ENCODE measurements at regions not wholly inside any gene's neighbourhood (a gene's known extent, or its start where the extent isn't known, plus 50 kb on each side); places are given as distances from the start of the nearest gene placed in this dataset.
"Not testable (repeated sequence)": the region's sequence is repeated elsewhere in the genome, so short reads cannot be mapped to it uniquely, and the experiment has no call there.

DNA sequence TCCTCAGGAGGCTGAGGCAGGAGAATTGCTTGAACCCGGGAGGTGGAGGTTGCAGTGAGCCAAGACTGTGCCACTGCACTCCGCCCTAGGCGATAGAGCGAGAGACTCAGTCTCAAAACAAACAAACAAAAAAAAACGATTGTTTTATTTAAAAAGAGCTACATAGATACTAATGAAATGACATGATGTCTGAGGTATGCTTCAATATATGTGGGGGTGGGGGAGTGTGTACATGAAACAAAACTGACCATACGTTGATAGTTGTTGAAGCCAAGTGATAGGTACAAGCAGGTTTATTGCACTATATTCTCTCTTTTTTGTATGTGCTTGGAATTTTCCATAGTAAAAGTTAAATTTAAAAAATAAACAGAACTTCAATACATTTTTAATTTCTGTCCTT, 240.1 kb downstream of the TFAP2A start:
- DNase-seq = no peak

DNA sequence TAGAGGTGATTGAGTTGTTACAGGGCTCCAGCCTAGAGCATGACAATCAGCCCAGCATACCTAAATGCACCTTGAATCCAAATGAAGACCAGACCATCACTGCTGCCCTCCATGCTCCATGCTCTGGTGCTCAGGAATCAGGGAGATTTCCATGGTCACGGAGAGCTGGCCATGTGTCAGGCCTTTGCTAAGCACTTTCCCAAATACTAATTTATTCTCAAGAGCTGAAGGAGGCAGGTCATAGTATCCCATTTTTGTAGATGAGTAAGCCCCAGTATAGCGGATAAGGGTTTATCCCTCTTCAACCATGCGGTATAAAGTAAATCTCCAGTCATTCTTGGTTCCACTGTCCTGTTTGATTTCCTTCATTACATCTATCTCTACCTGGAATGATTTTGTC, 240.8 kb downstream of the TFAP2A start:
- DNase-seq = no peak

DNA sequence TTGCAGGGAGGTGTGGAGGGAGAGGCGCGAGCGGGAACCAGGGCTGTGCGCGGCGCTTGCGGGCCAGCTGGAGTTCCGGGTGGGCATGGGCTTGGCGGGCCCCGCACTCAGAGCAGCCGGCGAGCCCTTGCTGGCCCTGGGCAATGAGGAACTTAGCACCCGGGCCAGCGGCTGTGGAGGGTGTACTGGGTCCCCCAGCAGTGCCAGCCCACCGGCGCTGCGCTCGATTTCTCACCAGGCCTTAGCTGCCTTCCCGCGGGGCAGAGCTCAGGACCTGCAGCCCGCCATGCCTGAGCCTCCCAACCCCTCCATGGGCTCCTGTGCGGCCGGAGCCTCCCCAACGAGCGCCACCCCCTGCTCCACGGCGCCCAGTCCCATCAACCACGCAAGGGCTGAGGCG, 243.2 kb downstream of the TFAP2A start:
- not testable (repeated sequence) for DNase-seq

DNA sequence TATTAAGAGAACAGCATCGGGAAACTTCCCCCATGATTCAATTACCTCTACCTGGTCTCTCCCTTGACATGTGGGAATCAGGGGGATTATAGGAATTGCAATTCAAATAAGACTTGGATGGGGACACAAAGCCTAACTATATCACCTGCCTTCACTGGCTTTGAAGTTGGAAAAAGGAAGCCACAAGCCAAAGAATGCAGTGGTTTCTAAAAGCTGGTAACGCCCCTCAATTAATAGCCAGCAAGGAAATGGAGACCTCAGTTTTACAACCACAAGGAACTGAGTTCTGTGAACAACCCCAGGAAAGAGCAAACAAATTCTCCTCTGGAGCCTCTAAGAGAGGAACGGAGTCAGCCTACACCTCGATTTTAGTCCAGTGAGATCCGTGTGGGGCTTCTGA, 244.1 kb downstream of the TFAP2A start:
- DNase-seq = no peak

DNA sequence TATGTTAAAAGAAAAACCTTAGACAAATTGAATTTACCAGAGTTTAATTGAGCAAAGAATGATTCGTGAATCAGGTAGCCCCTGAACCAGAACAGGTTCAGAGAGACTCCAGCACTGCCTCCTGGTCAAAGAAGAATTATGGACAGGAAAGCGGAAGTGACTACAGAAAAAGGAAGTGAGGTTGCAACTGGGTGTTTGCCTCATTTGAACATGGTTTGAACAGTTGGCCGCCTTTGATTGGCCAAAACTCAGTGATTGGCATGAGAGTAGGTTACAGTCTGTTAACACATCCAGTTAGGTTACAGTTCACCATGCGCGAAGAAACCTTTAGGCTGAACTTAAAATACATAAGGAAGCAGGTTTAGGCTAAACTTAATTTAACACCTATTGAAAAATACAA, 248.8 kb downstream of the TFAP2A start:
- peak; percentile 11 for DNase-seq

DNA sequence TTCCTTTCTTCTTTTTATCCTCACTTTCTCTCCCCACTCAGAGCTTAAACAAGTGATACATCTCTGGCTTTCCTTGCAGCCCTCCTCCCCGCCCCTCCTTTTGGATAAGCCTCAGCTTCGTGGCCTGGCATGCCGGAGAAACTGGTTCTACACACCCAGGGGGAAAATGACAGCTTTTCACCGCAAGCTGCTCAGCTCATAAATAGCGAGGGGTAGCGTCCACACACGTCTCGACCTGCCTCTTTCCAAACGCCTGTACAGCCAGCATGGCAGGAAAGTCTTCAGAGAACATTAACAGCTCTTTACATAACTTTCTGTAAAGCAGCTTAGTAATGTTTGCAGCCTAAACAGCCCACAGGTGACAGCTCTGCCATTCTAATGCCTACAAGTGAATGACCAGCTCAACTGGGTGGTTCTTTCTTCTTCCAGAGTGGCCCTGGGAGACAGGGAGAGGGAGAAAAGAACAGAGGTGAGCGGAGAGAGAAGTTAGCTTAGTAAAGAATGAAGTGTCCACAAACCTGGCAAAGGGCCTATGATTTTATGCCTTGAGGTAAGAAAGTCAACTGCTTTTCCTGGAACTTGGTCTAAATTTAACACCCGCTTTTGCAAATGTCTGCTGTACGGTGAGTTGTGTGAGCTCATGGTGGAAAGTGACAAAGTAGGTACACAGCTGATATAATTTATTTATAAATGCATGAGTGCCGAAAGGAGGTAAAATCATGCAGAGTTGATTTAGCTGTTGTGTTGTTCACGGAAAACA, 251.5 kb downstream of the TFAP2A start:
- no peak for DNase-seq

DNA sequence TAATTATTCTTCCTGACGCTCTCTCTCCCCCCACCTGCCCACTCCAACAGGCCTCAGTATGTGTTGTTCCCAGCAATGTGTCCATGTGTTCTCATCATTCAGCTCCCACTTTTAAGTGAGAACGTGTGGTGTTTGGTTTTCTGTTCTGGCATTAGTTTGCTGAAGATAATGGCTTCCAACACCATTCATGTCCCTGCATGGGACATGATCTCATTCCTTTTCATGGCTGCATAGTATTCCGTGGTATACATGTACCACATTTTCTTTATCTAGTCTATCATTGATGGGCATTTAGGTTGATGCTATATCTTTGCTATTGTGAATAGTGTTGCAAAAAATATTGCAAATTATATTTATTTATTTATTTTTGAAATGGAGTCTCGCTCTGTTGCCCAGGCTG, 258.0 kb downstream of the TFAP2A start:
- DNase-seq = no peak

DNA sequence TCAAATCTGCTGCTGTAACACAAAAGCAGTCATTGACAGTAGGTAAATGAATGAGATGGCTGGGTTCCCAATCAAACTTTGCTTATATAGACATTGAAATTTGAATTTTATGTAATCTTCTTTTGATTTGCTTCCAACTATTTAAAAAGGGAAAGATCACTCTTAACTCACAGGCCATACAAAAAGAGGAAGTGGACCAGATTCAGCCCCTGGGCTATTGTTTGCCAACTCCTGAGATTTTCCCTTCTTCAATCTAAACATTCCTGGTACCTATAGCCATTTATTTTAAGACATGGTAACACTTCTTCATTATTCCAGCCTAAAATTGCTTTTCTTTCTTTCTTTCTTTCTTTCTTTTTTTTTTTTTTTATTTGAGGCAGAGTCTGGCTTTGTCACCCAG, 260.6 kb downstream of the TFAP2A start:
- no peak for DNase-seq

DNA sequence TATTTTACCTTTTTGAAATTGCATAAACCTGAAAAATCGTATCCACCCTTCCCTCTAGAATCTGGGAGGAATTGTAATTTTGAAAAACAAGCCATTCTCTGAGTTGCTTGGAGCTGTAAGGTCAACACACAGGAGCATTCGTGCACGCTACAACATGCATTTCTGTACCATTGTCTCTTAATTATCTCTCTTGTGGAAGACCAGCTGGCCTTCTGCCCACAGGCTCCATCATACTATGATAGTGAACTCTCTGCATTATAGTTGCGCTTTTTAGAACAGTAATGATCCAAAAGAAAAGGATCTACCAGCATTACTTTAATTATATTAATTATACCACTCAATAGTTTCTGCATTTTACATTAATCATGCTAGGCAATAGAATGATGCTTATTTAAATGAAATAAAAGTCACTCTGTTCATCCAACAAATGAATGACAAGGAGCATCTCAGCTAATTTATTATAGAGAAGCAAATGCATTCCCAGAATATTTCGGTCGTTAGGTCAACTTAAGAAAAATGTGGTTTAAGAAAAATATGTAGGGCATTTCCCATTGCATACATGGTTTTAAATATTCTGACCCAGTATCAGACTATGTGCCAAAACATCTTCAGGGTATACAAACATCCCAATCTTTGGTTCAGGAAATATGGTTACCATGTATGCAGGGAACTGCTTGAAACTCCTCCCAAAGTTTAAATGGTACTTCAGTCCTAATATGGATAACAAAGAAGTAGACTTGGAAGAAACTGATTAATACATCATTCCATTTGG, 263.5 kb downstream of the TFAP2A start:
- DNase-seq = no peak

DNA sequence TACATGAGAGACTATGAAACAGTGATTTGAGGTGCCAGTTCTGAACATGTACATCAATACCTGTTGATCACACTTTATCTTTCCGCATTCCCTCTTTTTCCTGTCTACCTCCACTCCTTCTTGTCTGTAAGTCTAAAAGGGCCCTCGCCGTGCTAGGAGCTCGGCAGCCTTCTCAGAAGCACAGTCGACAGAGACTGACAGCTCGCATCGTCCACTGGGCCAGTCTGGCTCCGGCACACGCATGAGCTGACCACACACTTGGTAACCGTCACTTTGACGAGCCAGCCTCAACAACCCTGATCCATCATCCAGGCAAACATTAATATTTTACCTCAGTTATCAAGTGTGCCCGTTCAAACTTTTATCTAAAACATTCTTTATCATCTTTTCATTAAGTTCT, 265.3 kb downstream of the TFAP2A start:
- no peak for DNase-seq

DNA sequence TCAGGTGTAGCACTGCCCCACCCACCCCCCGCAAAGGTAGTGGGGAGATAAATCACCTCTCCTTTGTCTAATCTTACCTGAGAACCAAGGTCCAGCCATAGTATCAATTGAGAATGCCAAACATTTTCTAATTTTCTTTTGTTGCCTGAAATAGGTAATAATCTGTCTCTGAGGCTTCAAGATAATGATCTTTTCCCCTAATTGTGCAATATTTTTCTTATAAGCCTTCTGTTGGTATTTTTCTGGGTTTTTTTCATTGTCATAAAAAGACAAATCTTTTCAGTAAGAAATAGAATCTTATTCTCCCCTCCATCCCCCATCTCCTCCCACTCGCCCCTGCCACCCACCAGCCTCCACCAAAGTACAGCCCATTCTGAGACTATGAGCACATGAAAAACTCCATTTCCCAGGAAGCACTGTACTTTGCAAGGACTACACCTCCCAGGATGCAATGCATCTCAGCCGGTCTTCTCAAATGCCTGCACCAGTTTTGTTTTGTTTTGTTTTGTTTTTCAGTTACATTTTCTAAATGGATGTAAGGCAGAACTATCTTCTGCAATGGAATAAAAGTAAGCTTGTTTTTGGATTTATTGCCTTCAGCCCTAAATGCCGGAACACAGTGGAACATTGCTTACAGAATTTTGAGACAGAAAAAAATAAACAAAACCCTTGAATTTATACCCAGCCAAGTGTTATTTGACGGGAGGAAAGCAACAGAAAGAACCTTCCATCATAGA, 268.0 kb downstream of the TFAP2A start:
- DNase-seq = peak; percentile 3

DNA sequence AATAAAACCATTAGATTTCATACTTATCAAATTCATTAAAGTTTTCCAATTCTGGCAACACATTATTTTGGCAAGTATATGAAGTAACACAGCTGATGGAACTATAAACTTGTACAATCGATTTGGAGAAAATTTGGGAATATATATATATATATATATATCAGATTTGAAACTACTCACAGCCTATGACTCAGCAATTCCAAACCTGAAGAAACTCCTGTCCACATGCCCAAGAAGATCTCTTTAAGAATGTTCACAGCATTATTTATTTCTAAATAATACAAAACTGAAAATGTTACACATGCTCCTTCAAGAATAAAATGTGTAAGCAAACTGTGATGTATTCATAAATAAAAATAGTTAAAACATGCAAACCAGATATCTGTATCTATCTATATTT, 270.1 kb downstream of the TFAP2A start:
- DNase-seq = no peak

DNA sequence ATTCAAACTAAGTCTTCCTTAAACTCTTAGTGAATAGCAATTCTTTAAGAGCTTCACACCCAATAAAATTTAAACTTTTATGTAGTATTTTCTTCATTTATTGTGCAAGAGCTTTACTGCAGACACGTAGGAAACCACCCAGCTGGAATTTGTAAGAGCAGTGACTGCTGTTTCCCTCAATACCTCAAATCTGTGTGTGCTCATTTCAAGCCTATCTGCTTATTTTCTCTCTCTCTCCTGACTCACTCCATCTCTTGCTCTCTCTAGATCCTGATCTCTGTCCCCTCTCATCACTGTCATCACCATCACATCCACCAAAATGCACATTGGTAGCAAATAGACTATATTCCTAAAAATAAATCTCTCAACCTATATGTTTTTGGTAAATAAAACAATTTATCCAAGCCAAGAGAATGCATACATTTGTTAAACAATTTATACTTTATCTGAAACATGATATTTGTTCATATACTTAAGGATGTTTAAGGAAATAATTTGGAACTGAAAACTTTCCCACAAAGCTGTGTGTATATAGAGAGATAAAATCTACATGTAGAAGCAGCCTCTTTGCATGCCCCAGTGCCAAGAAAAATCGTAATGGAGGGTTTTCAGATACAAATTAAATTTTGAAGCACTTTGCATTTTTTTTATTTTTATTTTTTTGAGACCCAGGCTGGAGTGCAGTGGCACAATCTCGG, 273.0 kb downstream of the TFAP2A start:
- no peak for DNase-seq

DNA sequence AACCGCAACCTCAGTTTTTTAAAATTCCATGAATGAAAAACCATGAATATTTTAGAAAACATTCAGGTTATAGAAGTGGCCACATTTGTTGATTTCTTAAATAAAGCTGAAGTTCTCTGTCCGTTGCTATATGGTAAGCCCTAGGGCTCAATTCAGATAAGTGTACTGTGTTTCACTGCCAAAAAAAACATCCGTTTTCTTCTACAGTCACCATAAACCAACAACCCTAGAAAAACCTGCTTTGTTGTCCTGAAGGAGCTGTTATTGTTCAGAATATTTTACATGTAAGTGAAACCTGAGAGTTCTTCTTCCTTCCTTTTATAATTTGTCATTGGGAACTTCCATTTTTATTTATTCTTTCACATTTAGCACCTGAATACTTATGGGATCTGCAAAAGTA, 274.1 kb downstream of the TFAP2A start:
- no peak for DNase-seq

DNA sequence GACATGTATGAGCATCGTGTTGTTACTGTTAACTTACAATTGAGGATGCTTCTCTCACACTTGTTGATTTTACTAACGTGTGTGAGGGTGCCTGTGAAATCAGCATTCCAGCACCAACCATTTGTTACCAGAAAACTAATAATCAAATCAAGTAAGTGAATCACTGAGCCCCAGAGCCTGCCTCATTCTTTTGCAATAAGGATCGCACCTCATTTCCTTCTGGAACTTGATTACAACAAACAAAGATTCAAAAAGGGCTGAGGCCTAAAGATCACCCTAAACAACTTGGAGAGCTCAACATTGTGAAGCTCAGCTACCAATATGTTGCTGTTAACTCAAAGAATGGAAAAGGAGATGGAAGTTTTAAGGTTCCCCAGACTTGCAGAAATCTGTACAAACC, 274.7 kb downstream of the TFAP2A start:
- no peak for DNase-seq

DNA sequence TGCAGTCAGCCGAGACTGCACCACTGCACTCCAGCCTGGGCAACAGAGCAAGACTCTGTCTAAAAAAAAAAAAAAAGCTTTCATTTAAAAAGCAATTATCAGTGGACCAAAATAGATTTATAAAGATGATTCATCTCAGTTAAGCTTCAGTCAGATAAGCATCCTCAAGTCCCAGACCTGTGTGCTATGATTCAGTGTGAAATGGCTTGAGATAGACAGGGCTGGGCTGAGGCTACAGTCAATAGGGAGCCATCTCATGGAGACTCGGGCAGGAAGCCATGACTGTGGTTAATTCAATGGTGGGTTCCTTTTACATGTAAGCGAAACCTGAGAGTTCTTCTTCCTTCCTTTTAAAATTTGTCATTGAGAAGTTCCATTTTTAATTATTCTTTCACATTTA, 276.0 kb downstream of the TFAP2A start:
- no peak for DNase-seq

DNA sequence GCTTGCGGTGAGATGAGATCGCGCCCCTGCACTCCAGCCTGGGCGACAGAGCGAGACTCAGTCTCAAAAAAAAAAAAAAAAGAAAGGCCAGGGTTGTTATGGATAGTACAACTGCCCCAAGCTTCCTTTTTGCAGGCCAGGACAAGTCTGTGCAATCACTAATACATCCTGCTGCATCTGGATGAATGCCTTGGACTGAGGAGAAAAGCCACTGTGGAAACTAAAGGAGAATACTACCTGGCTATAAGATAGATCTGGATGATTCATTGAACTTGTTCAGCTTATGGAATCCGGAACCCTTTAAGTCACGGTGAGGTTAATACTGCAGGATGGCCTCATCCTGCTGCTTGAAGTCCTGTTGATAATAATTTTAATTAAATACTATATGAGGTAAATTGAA, 278.2 kb downstream of the TFAP2A start:
- DNase-seq = no peak

DNA sequence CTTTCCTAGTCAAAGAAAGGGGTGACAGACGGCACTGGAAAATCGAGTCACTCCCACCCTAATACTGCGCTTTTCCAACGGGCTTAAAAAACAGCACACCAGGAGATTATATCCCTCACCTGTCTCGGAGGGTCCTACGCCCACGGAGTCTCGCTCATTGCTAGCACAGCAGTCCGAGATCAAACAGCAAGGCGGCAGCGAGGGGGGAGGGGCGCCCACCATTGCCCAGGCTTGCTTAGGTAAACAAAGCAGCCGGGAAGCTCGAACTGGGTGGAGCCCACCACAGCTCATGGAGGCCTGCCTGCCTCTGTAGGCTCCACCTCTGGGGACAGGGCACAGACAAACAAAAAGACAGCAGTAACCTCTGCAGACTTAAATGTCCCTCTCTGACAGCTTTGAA, 280.7 kb downstream of the TFAP2A start:
- DNase-seq = not testable (repeated sequence)

DNA sequence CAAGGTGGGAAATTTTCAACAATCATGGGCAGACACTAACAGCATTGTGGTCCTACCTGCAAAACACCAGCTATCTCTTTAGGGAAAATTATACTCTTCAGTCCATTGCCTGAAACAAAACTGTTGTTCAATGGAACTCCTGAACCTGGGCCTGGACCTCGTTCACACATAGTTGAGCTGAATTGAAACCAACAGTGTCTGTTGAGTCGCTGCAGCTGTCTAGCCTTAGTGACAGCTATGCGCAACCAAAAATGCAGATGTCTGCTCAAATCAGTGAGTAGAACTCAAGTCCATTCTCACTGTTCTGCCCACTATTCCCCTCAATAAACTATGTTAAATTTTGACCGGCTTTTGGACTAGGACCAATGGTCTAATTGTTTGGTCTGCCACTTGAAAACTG, 286.2 kb downstream of the TFAP2A start:
- DNase-seq = no peak

DNA sequence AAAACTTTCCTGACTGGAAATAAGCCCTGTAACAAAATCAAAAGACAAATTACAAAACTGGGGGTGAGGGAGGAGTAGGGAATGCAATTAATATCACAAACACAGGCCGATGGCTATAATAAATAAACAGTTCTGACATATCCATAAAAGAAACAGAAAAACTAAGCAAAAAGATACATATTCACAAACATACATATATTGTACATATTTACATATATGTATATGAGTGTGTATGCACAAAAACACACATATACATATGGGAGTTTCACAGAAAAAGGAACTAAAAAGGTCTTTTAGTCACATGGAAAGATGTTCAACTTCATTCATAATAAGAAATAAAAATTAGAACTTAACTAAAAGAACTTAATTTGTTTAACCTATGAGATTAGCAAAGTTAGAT, 292.7 kb downstream of the TFAP2A start:
- no peak for DNase-seq

DNA sequence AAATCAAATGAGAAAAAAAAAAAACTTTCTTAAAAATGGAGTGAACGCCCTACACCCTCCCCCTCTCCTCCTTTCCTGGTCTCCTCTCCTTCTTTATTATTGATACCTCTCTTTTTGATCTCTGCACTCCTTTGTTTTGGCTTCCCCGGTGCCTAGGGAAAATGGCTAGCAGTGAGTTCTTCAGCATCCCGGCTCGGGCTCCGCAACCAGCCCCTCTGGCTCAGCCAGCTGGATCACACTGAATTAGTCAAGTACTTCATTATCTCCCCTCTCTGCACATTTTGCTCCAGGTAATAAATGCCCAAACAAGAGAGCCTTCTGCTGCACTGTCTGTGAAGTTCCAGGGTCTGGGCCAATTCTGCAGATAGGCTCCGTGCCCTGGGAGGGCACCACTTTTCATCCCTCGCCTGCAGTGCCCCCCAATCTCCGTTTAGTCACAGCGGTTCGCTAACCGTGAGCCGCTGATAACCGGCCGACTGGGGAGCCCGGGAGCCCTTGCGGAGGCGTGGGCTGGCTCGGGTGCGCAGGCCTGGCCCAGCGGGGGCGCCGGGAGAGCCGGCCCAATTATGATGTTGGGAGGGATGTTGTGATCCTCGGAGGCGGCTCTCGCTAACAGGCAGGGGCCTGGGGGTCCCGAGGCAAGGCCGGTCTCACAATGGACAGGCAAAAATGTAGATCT, 301.9 kb downstream of the TFAP2A start:
- no peak for DNase-seq

DNA sequence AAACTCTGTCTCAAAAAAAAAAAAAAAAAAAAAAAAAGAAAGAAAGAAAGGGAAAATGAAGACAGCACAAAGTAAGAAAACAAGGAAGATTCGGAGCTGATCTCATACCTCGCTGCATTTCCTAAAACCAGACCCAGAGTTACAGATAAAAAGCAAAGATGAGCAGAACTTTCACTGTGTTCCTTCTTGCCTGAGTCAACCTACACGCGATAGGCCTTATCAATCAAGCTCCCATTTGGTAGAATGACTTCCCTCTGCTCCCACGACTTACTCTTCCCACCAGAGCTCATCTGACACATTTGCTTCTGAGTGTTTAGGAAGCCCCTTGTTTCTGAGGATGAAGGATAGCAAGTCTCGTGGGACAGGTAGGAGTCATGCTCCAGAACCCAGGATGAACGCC, 302.9 kb downstream of the TFAP2A start:
- DNase-seq = no peak
